ENCODE measurements at regions not wholly inside any gene's neighbourhood (a gene's known extent, or its start where the extent isn't known, plus 50 kb on each side); places are given as distances from the start of the nearest gene placed in this dataset.

- TF ChIP-seq CTCF (IDR thresholded peaks at IDR 0.05; ENCODE audit: poor library complexity, severe bottlenecking), result no peak
- no peaks in the 10 kb centered on the region for H3K4me1 ChIP-seq (ENCODE audit: insufficient read depth, poor library complexity, severe bottlenecking)
- DNase-seq (ENCODE audit: low spot score) (no peak), ATAC-seq (ENCODE audit: low read depth) (no peak)
- no peaks in the 10 kb centered on the region for H3K27me3 ChIP-seq (ENCODE audit: insufficient read depth, poor library complexity, severe bottlenecking)
- H3K4me3 ChIP-seq (ENCODE audit: severe bottlenecking), result no peak overlapping the region
- H3K9me3 ChIP-seq (ENCODE audit: severe bottlenecking), result no peaks in the 10 kb centered on the region
- H3K27ac ChIP-seq (ENCODE audit: poor library complexity, severe bottlenecking), result no peak overlapping the region
- H3K36me3 ChIP-seq (ENCODE audit: low read depth), result no peaks in the 10 kb centered on the region
These were observed 284.4 kb upstream of the PHYHIPL start for GRCh38 chr10:58892031-58892531.

- DNase-seq (ENCODE audit: low spot score) (no peak), ATAC-seq (ENCODE audit: low read depth) (no peak)
- Histone ChIP-seq H3K4me3 (ENCODE audit: severe bottlenecking) (no peak overlapping the region), H3K27ac (ENCODE audit: poor library complexity, severe bottlenecking) (no peak overlapping the region), H3K36me3 (ENCODE audit: low read depth) (no peaks in the 10 kb centered on the region), H3K27me3 (ENCODE audit: insufficient read depth, poor library complexity, severe bottlenecking) (no peaks in the 10 kb centered on the region), H3K9me3 (ENCODE audit: severe bottlenecking) (no peaks in the 10 kb centered on the region), H3K4me1 (ENCODE audit: insufficient read depth, poor library complexity, severe bottlenecking) (no peaks in the 10 kb centered on the region)
- no peak for TF ChIP-seq CTCF (IDR thresholded peaks at IDR 0.05; ENCODE audit: poor library complexity, severe bottlenecking)
These were observed 281.5 kb upstream of the PHYHIPL start for GRCh38 chr10:58894929-58895328.

- Histone ChIP-seq H3K36me3 (ENCODE audit: low read depth) (no peaks in the 10 kb centered on the region), H3K9me3 (ENCODE audit: severe bottlenecking) (no peaks in the 10 kb centered on the region), H3K27ac (ENCODE audit: poor library complexity, severe bottlenecking) (no peak overlapping the region), H3K4me3 (ENCODE audit: severe bottlenecking) (no peak overlapping the region), H3K27me3 (ENCODE audit: insufficient read depth, poor library complexity, severe bottlenecking) (no peaks in the 10 kb centered on the region), H3K4me1 (ENCODE audit: insufficient read depth, poor library complexity, severe bottlenecking) (no peaks in the 10 kb centered on the region)
- ATAC-seq (ENCODE audit: low read depth) (no peak), DNase-seq (ENCODE audit: low spot score) (no peak)
- no peak for TF ChIP-seq CTCF (IDR thresholded peaks at IDR 0.05; ENCODE audit: poor library complexity, severe bottlenecking)
These were observed 280.2 kb upstream of the PHYHIPL start for GRCh38 chr10:58896229-58896628.

- TF ChIP-seq CTCF (IDR thresholded peaks at IDR 0.05; ENCODE audit: poor library complexity, severe bottlenecking), result no peak
- H3K4me3 ChIP-seq (ENCODE audit: severe bottlenecking), result no peak overlapping the region
- H3K9me3 ChIP-seq (ENCODE audit: severe bottlenecking), result no peaks in the 10 kb centered on the region
- DNase-seq (ENCODE audit: low spot score), result no peak
- no peaks in the 10 kb centered on the region for H3K4me1 ChIP-seq (ENCODE audit: insufficient read depth, poor library complexity, severe bottlenecking)
- ATAC-seq (ENCODE audit: low read depth), result no peak
- H3K27me3 ChIP-seq (ENCODE audit: insufficient read depth, poor library complexity, severe bottlenecking), result no peaks in the 10 kb centered on the region
- H3K36me3 ChIP-seq (ENCODE audit: low read depth), result no peaks in the 10 kb centered on the region
- no peak overlapping the region for H3K27ac ChIP-seq (ENCODE audit: poor library complexity, severe bottlenecking)
These were observed 279.2 kb upstream of the PHYHIPL start for GRCh38 chr10:58897236-58897635.

GRCh38 chr10:58897708-58898107 lies 278.7 kb upstream of the PHYHIPL start:
- no peaks in the 10 kb centered on the region for H3K9me3 ChIP-seq (ENCODE audit: severe bottlenecking)
- no peaks in the 10 kb centered on the region for H3K4me1 ChIP-seq (ENCODE audit: insufficient read depth, poor library complexity, severe bottlenecking)
- ATAC-seq (ENCODE audit: low read depth) (no peak), DNase-seq (ENCODE audit: low spot score) (no peak)
- H3K27me3 ChIP-seq (ENCODE audit: insufficient read depth, poor library complexity, severe bottlenecking), result no peaks in the 10 kb centered on the region
- no peak overlapping the region for H3K27ac ChIP-seq (ENCODE audit: poor library complexity, severe bottlenecking)
- H3K36me3 ChIP-seq (ENCODE audit: low read depth), result no peaks in the 10 kb centered on the region
- no peak overlapping the region for H3K4me3 ChIP-seq (ENCODE audit: severe bottlenecking)
- no peak for TF ChIP-seq CTCF (IDR thresholded peaks at IDR 0.05; ENCODE audit: poor library complexity, severe bottlenecking)
